WTC11 (cell line): ENCODE measurements at regions not wholly inside any gene's neighbourhood (a gene's known extent, or its start where the extent isn't known, plus 50 kb on each side); places are given as distances from the start of the nearest gene placed in this dataset.

Source experiments
- ATAC-seq: fragments of 200-7000 bp; cut with Tn5 transposase; 2 replicates; pipeline ENCODE4 v1.10.0; 2021; ENCODE audit warnings: mild to moderate bottlenecking, moderate library complexity
- CTCF ChIA-PET: fragments of 300-600 bp; sonication (Branson Sonifier 250); formaldehyde crosslinking; loops from one replicate; lab custom pipeline; 2021; ENCODE audit warnings: antibody characterized with exemption; lab: Charles Lee
- POLR2A ChIA-PET: fragments of 350-600 bp; sonication (Branson Sonifier 250); formaldehyde crosslinking; loops from one replicate; lab custom pipeline; 2021; ENCODE audit warnings: antibody characterized with exemption; lab: Charles Lee
- DNase-seq: peaks from one replicate; pipeline ENCODE4 v3.0.0; 2021; ENCODE audit warnings: low spot score
- H3K27ac Mint-ChIP-seq: 2 replicates; pipeline ENCODE4 v1.8.0; 2021; ENCODE audit warnings: mixed read lengths
- H3K27me3 Mint-ChIP-seq: 2 replicates; pipeline ENCODE4 v1.8.0; 2021; ENCODE audit warnings: low read depth, mild to moderate bottlenecking, moderate library complexity, mixed read lengths
- H3K36me3 Mint-ChIP-seq: 2 replicates; pipeline ENCODE4 v1.8.0; 2021; ENCODE audit warnings: mixed read lengths
- H3K4me1 Mint-ChIP-seq: 2 replicates; pipeline ENCODE4 v1.8.0; 2022; ENCODE audit warnings: mixed read lengths
- H3K4me3 Mint-ChIP-seq: 2 replicates; pipeline ENCODE4 v1.8.0; 2021; ENCODE audit warnings: mild to moderate bottlenecking, moderate library complexity, mixed read lengths
- H3K9me3 Mint-ChIP-seq: 2 replicates; pipeline ENCODE4 v1.8.0; 2021; ENCODE audit warnings: mixed read lengths
- ETV6 ChIP-seq: sonication (generic); formaldehyde crosslinking; IDR thresholded peaks from 2 replicates; pipeline ENCODE4 v1.8.1; 2022; ENCODE audit warnings: mild to moderate bottlenecking, missing genetic modification reagents
- GABPB1 ChIP-seq: sonication (generic); formaldehyde crosslinking; IDR thresholded peaks from 2 replicates; pipeline ENCODE4 v1.8.1; 2023; ENCODE audit warnings: mild to moderate bottlenecking, missing genetic modification reagents
- GRHL2 ChIP-seq: fragments of 250-450 bp; sonication (Bioruptor Pico); IDR thresholded peaks from 2 replicates; pipeline ENCODE4 v1.8.0; 2022; ENCODE audit warnings: mild to moderate bottlenecking, moderate library complexity; ENCODE audit not compliant: insufficient replicate concordance, severe bottlenecking
- IRF2 ChIP-seq: sonication (generic); formaldehyde crosslinking; IDR thresholded peaks from 2 replicates; pipeline ENCODE4 v1.8.0; 2022; ENCODE audit warnings: low read depth, missing genetic modification reagents, borderline replicate concordance
- JUN ChIP-seq: sonication (generic); formaldehyde crosslinking; IDR thresholded peaks from 2 replicates; pipeline ENCODE4 v1.8.0; 2023; ENCODE audit warnings: mild to moderate bottlenecking, missing genetic modification reagents
- MYBL2 ChIP-seq: sonication (generic); formaldehyde crosslinking; IDR thresholded peaks from 2 replicates; pipeline ENCODE4 v1.8.1; 2023; ENCODE audit warnings: mild to moderate bottlenecking, moderate library complexity, missing genetic modification reagents
- NFYB ChIP-seq: sonication (generic); formaldehyde crosslinking; conservative IDR thresholded peaks from 2 replicates; pipeline ENCODE4 v1.8.0; 2022; ENCODE audit warnings: low read depth, missing genetic modification reagents
- OVOL2 ChIP-seq: fragments of 250-450 bp; sonication (Bioruptor Pico); IDR thresholded peaks from 2 replicates; pipeline ENCODE4 v1.9.0; 2021; ENCODE audit warnings: mild to moderate bottlenecking, borderline replicate concordance
- PRRX2 ChIP-seq: fragments of 250-450 bp; sonication (Bioruptor Pico); IDR thresholded peaks from 2 replicates; pipeline ENCODE4 v1.8.0; 2021; ENCODE audit warnings: mild to moderate bottlenecking
- RELA ChIP-seq: sonication (generic); formaldehyde crosslinking; IDR thresholded peaks from 2 replicates; pipeline ENCODE4 v1.8.1; 2022; ENCODE audit warnings: missing genetic modification reagents, mild to moderate bottlenecking, borderline replicate concordance
- TCF7 ChIP-seq: sonication (generic); formaldehyde crosslinking; IDR thresholded peaks from 2 replicates; pipeline ENCODE4 v1.8.0; 2022; ENCODE audit warnings: mild to moderate bottlenecking, low read depth, missing genetic modification reagents, moderate library complexity
- TEAD4 ChIP-seq: sonication (generic); formaldehyde crosslinking; IDR thresholded peaks from 2 replicates; pipeline ENCODE4 v1.8.0; 2022; ENCODE audit warnings: mild to moderate bottlenecking, missing genetic modification reagents
- ZNF423 ChIP-seq: fragments of 250-450 bp; sonication (Bioruptor Pico); IDR thresholded peaks from 2 replicates; pipeline ENCODE4 v2.1.2; 2022; ENCODE audit warnings: mild to moderate bottlenecking, moderate library complexity
- TF ChIP-seq, protein P1 (sequence below): sonication (generic); formaldehyde crosslinking; IDR thresholded peaks from 2 replicates; pipeline ENCODE4 v1.8.0; 2023; ENCODE audit warnings: missing genetic modification reagents, mild to moderate bottlenecking, borderline replicate concordance
- TF ChIP-seq, protein P2 (sequence below): sonication (generic); formaldehyde crosslinking; IDR thresholded peaks from 2 replicates; pipeline ENCODE4 v1.8.1; 2023; ENCODE audit warnings: mild to moderate bottlenecking, missing genetic modification reagents, moderate library complexity
- TF ChIP-seq, protein P3 (sequence below): fragments of 250-450 bp; sonication (Bioruptor Pico); IDR thresholded peaks from 2 replicates; pipeline ENCODE4 v1.8.0; 2021; ENCODE audit warnings: mild to moderate bottlenecking
- TF ChIP-seq, protein P4 (sequence below): sonication (generic); formaldehyde crosslinking; IDR thresholded peaks from 2 replicates; pipeline ENCODE4 v1.8.0; 2022; ENCODE audit warnings: mild to moderate bottlenecking, missing genetic modification reagents
- TF ChIP-seq, protein P5 (sequence below): sonication (generic); formaldehyde crosslinking; IDR thresholded peaks from 2 replicates; pipeline ENCODE4 v1.8.0; 2023; ENCODE audit warnings: missing genetic modification reagents
- TF ChIP-seq, protein P6 (sequence below): fragments of 250-450 bp; sonication (Bioruptor Pico); IDR thresholded peaks from 2 replicates; pipeline ENCODE4 v1.9.0; 2021; ENCODE audit warnings: mild to moderate bottlenecking

DNA sequence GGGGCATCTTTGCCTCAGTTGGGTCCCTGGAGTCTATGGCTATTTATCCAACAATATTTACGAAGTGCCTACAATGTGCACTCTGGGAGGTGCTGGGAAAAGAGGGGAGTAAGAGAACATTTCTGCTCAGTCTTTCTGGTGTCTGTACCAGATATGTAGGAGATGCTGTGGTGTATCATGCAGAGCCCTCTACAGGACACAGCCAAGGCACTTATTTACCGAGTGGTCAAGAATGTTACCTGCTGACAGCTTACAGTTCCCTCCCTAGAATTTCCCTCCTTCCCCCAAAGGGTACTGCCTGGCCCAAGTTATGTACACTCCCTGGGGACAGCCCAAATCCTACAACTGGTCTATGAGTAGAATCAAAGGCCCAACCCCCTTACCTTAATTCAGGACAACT lies 177.7 kb downstream of the C1orf94 start (continued):
- no peak for TF ChIP-seq JUN (CRISPR knock-in tag)
- TF ChIP-seq TEAD4: no peak
- TF ChIP-seq, all 79 proteins: peak for 0

DNA sequence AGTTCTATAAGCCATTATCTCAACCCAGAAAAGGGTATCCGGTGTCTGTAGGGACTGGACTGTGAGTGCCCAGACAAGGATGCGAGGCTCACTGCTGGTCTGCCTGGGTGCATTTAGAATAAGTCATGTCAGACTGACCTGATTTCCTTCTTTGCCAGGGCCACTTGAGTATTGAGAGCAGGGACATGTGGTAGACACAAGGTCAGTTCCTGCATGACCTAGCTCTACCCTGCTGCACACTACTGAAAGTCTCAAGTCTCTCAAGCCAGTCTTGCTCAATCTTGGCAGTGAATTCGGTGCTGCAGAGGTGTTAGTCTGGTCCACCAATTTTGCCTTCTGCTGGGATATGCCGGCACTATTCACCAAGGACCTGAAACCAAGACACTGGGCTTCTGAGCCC lies 180.1 kb downstream of the C1orf94 start:
- no peak for ATAC-seq
- ChIA-PET POLR2A (no interaction called here), CTCF (interaction anchor here (1.0 kb wide), 1 partner anchor 104 kb away, joined by 3 read pairs; no protein-coding TSS in a partner anchor)
- DNase-seq: no peak
- no peaks in the 10 kb centered on the region for H3K9me3 Mint-ChIP-seq
- peaks cover 3% of the 10 kb centered on the region; the same call in 1 of the 2 replicates for H3K4me1 Mint-ChIP-seq
- no peak overlapping the region for H3K4me3 Mint-ChIP-seq
- no peak overlapping the region for H3K27ac Mint-ChIP-seq
- H3K36me3 Mint-ChIP-seq: no peaks in the 10 kb centered on the region
- no peak for TF ChIP-seq NFYB (CRISPR knock-in tag)
- TF ChIP-seq TCF7 (CRISPR knock-in tag): no peak
- no peak for TF ChIP-seq PRRX2
- no peak for TF ChIP-seq OVOL2 (CRISPR knock-in tag)
- peaks cover 7% of the 10 kb centered on the region for H3K27me3 Mint-ChIP-seq

DNA sequence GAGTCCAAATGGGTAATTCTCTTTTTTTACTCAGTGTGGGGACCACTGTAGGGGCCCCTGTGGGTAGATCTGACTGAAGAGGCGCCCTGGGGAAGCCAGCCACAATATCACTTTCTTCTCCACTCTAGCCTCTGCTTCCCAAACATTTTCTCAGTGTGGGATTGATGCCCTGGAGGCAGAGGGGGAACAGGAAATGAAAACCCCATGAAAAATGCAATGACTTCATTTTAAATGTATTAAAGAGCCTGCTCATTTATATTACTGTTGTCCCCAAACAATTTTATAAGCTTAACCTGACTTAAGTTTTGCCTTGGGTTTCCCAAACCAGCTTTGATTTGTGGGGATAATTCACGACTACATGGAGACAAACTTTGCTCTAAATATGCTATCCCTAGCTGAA lies 181.9 kb downstream of the C1orf94 start:
- ATAC-seq: no peak
- POLR2A ChIA-PET: no interaction called here
- CTCF ChIA-PET: interaction anchor here (1.4 kb wide), 1 partner anchor 195 kb away, joined by 3 read pairs; no protein-coding TSS in a partner anchor
- Mint-ChIP-seq H3K9me3 (peaks cover 3% of the 10 kb centered on the region), H3K27me3 (peaks cover 14% of the 10 kb centered on the region), H3K27ac (no peak overlapping the region), H3K4me1 (peaks cover 3% of the 10 kb centered on the region; the same call in 1 of the 2 replicates), H3K36me3 (no peaks in the 10 kb centered on the region), H3K4me3 (no peak overlapping the region)
- DNase-seq: no peak
- TF ChIP-seq, protein P1, sequence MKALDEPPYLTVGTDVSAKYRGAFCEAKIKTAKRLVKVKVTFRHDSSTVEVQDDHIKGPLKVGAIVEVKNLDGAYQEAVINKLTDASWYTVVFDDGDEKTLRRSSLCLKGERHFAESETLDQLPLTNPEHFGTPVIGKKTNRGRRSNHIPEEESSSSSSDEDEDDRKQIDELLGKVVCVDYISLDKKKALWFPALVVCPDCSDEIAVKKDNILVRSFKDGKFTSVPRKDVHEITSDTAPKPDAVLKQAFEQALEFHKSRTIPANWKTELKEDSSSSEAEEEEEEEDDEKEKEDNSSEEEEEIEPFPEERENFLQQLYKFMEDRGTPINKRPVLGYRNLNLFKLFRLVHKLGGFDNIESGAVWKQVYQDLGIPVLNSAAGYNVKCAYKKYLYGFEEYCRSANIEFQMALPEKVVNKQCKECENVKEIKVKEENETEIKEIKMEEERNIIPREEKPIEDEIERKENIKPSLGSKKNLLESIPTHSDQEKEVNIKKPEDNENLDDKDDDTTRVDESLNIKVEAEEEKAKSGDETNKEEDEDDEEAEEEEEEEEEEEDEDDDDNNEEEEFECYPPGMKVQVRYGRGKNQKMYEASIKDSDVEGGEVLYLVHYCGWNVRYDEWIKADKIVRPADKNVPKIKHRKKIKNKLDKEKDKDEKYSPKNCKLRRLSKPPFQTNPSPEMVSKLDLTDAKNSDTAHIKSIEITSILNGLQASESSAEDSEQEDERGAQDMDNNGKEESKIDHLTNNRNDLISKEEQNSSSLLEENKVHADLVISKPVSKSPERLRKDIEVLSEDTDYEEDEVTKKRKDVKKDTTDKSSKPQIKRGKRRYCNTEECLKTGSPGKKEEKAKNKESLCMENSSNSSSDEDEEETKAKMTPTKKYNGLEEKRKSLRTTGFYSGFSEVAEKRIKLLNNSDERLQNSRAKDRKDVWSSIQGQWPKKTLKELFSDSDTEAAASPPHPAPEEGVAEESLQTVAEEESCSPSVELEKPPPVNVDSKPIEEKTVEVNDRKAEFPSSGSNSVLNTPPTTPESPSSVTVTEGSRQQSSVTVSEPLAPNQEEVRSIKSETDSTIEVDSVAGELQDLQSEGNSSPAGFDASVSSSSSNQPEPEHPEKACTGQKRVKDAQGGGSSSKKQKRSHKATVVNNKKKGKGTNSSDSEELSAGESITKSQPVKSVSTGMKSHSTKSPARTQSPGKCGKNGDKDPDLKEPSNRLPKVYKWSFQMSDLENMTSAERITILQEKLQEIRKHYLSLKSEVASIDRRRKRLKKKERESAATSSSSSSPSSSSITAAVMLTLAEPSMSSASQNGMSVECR (CRISPR knock-in tag): no peak
- TF ChIP-seq, protein P2, sequence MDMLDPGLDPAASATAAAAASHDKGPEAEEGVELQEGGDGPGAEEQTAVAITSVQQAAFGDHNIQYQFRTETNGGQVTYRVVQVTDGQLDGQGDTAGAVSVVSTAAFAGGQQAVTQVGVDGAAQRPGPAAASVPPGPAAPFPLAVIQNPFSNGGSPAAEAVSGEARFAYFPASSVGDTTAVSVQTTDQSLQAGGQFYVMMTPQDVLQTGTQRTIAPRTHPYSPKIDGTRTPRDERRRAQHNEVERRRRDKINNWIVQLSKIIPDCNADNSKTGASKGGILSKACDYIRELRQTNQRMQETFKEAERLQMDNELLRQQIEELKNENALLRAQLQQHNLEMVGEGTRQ (CRISPR knock-in tag): no peak
- TF ChIP-seq GABPB1: no peak
- no peak for TF ChIP-seq IRF2
- TF ChIP-seq, protein P3, sequence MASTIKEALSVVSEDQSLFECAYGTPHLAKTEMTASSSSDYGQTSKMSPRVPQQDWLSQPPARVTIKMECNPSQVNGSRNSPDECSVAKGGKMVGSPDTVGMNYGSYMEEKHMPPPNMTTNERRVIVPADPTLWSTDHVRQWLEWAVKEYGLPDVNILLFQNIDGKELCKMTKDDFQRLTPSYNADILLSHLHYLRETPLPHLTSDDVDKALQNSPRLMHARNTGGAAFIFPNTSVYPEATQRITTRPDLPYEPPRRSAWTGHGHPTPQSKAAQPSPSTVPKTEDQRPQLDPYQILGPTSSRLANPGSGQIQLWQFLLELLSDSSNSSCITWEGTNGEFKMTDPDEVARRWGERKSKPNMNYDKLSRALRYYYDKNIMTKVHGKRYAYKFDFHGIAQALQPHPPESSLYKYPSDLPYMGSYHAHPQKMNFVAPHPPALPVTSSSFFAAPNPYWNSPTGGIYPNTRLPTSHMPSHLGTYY (CRISPR knock-in tag): no peak
- no peak for TF ChIP-seq ZNF423
- no peak for TF ChIP-seq GRHL2 (CRISPR knock-in tag)
- TF ChIP-seq RELA: no peak
- TF ChIP-seq, protein P4, sequence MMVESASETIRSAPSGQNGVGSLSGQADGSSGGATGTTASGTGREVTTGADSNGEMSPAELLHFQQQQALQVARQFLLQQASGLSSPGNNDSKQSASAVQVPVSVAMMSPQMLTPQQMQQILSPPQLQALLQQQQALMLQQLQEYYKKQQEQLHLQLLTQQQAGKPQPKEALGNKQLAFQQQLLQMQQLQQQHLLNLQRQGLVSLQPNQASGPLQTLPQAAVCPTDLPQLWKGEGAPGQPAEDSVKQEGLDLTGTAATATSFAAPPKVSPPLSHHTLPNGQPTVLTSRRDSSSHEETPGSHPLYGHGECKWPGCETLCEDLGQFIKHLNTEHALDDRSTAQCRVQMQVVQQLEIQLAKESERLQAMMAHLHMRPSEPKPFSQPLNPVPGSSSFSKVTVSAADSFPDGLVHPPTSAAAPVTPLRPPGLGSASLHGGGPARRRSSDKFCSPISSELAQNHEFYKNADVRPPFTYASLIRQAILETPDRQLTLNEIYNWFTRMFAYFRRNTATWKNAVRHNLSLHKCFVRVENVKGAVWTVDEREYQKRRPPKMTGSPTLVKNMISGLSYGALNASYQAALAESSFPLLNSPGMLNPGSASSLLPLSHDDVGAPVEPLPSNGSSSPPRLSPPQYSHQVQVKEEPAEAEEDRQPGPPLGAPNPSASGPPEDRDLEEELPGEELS (CRISPR knock-in tag): no peak
- TF ChIP-seq MYBL2 (CRISPR knock-in tag): no peak
- no peak for TF ChIP-seq ETV6
- TF ChIP-seq, protein P5, sequence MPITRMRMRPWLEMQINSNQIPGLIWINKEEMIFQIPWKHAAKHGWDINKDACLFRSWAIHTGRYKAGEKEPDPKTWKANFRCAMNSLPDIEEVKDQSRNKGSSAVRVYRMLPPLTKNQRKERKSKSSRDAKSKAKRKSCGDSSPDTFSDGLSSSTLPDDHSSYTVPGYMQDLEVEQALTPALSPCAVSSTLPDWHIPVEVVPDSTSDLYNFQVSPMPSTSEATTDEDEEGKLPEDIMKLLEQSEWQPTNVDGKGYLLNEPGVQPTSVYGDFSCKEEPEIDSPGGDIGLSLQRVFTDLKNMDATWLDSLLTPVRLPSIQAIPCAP (CRISPR knock-in tag): no peak
- TF ChIP-seq, protein P6, sequence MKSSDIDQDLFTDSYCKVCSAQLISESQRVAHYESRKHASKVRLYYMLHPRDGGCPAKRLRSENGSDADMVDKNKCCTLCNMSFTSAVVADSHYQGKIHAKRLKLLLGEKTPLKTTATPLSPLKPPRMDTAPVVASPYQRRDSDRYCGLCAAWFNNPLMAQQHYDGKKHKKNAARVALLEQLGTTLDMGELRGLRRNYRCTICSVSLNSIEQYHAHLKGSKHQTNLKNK: no peak
